ENCODE measurements at regions not wholly inside any gene's neighbourhood (a gene's known extent, or its start where the extent isn't known, plus 50 kb on each side); places are given as distances from the start of the nearest gene placed in this dataset.
"Not testable (repeated sequence)": the region's sequence is repeated elsewhere in the genome, so short reads cannot be mapped to it uniquely, and the experiment has no call there.

DNA sequence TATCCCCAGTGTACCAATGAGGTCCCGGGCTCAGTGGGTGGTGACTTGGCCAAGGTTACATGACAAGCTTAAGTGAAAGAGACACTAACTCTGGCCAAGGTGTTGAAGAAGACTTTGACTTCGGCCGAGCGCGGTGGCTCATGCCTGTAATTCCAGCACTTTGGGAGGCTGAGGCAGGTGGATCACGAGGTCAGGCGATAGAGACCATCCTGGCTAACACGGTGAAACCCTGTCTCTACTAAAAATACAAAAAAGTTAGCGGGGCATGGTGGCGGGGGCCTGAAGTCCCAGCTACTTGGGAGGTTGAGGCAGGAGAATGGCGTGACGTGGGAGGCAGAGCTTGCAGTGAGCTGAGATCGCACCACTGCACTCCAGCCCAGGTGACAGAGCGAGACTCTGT lies 65.6 kb upstream of the OPN4 start:
- not testable (repeated sequence) for TF ChIP-seq CTCF (IDR thresholded peaks at IDR 0.05; ENCODE audit: insufficient read depth, low read depth, low read length); EZH2 (IDR thresholded peaks at IDR 0.05; ENCODE audit: insufficient read depth, low read length)

Measured in astrocyte (in vitro differentiated cells and primary cell).